ENCODE measurements at regions not wholly inside any gene's neighbourhood (a gene's known extent, or its start where the extent isn't known, plus 50 kb on each side); places are given as distances from the start of the nearest gene placed in this dataset.

DNA sequence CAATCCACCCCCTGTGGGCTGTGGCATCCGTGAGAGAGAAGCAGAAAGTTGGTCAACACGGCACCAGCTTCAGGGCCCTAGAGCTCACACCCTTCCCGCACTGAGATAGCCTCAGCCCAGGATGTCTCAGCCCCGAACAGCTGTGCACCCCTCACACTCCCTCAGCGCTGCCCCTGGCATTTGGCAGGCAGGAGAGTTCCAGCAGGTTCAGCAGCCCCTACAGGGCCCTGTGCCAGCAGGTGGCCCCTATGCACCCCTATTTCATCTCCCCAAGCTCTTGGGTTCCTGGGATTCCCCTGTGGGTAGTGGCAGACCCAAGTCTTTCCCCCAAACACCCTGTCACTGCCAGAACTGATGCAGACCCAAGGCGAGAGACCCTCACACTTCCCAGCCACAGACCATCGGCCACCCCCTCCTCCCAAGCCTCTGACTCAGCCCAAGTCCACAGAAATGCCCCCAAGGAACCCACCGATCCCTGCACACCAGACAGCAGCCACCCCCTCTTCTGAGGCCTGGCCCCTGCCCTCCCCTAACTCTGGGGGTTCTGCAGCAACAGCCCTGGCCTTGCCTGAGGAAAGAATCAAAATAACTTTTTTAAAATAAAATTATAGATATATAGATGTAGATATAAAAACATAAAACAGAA is 183.6 kb downstream of the IGLL1 start (continued):
- TF ChIP-seq, protein P1, sequence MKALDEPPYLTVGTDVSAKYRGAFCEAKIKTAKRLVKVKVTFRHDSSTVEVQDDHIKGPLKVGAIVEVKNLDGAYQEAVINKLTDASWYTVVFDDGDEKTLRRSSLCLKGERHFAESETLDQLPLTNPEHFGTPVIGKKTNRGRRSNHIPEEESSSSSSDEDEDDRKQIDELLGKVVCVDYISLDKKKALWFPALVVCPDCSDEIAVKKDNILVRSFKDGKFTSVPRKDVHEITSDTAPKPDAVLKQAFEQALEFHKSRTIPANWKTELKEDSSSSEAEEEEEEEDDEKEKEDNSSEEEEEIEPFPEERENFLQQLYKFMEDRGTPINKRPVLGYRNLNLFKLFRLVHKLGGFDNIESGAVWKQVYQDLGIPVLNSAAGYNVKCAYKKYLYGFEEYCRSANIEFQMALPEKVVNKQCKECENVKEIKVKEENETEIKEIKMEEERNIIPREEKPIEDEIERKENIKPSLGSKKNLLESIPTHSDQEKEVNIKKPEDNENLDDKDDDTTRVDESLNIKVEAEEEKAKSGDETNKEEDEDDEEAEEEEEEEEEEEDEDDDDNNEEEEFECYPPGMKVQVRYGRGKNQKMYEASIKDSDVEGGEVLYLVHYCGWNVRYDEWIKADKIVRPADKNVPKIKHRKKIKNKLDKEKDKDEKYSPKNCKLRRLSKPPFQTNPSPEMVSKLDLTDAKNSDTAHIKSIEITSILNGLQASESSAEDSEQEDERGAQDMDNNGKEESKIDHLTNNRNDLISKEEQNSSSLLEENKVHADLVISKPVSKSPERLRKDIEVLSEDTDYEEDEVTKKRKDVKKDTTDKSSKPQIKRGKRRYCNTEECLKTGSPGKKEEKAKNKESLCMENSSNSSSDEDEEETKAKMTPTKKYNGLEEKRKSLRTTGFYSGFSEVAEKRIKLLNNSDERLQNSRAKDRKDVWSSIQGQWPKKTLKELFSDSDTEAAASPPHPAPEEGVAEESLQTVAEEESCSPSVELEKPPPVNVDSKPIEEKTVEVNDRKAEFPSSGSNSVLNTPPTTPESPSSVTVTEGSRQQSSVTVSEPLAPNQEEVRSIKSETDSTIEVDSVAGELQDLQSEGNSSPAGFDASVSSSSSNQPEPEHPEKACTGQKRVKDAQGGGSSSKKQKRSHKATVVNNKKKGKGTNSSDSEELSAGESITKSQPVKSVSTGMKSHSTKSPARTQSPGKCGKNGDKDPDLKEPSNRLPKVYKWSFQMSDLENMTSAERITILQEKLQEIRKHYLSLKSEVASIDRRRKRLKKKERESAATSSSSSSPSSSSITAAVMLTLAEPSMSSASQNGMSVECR (CRISPR knock-in tag; IDR thresholded peaks at IDR 0.05), result no peak
- no peak for TF ChIP-seq RBM17 (IDR thresholded peaks at IDR 0.05; ENCODE audit: borderline replicate concordance, low read depth, low read length)

DNA sequence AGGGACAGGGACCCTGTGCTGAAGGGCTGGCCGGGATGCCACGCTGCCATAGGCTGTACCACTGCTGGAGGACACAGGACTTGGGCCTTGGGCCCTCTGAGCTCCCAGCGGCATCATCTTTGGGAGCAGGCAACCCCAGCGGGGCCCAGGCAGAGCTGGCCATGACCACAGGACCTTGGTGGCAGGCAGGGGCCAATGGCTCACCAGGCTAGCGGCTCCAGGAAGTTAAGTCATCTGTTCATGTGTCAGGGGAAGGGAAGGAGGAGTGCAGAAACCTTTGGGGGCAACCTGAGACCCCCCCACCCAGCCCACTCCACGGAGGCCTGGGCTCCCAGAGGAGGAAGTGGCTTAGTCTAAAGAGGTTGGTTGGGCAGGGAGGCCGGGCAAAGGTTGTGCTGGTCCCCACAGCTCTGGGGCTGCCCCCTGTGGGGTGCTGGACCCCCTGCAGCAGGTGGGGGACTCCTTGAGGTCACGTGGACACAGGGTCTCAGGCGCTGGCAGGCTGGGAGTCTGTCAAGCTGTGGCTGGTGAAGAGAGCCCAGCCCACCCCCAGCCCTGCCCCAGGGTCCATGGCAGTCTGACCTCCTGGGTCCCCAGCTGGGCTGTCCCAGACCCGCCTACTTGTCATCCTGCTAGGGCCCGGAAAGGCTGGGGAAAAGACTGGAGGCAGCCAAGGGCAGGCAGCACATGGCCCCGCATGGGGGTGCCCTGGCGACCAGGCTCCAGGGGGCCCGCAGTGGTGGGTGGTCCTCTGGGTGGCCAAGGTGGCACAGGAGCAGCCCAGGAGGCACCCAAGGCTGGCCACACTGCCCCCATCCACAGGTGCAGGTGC is 184.3 kb downstream of the IGLL1 start:
- Histone ChIP-seq H4K20me1 (replicated peaks; ENCODE audit: control insufficient read depth, insufficient read depth, low read length) (no peaks in the 10 kb centered on the region), H3K79me2 (ENCODE audit: control insufficient read depth, insufficient read depth, low read length) (no peaks in the 10 kb centered on the region), H3K4me2 (ENCODE audit: insufficient read depth, low read length) (no peak overlapping the region), H3K9ac (ENCODE audit: insufficient read depth in 1 of 2, low read depth in 2 of 2, low read length in 2 of 2) (no peak overlapping the region), H3K27ac (ENCODE audit: extremely low read depth, low read depth, low read length) (no peak overlapping the region), H2AFZ (ENCODE audit: low read depth, low read length) (no peak overlapping the region), H3K9me3 (replicated peaks; ENCODE audit: control insufficient read depth, insufficient read depth, low read depth, low read length) (no peaks in the 10 kb centered on the region), H3K27me3 (ENCODE audit: control insufficient read depth in 2 of 2, insufficient read depth in 2 of 2, low read length in 2 of 2) (no peaks in the 10 kb centered on the region), H3K36me3 (ENCODE audit: control insufficient read depth, insufficient read depth, low read length) (no peaks in the 10 kb centered on the region), H3K9me1 (ENCODE audit: control insufficient read depth, insufficient read depth, low read length) (no peaks in the 10 kb centered on the region), H3K4me3 (no peak overlapping the region), H3K4me1 (replicated peaks in 1 of 2; ENCODE audit: control insufficient read depth in 2 of 2, insufficient read depth in 2 of 2, low read length in 2 of 2) (peaks cover 0 to 9% of the 10 kb centered on the region in 2 experiments; a peak in 1 of 5 replicates)
- in situ Hi-C loops (cut with MboI) (loop anchor here (5.0 to 25.0 kb wide), 2 partner anchors 73 to 433 kb away; no protein-coding TSS in a partner anchor), intact Hi-C loops (cut with micrococcal nuclease) (no loop called here)
- BruUV-seq (replicated peaks), result no TSS peak
- no peak for FAIRE-seq
- no peak for DNase-seq (ENCODE audit: extremely low read depth in 1 of 4, low spot score in 3 of 4)
- POLR2A ChIA-PET, result no interaction called here
- CTCF ChIA-PET (ENCODE audit: low intra/inter-chr PET ratio), result no interaction called here
- ATAC-seq, result no peak
- WGBS (ENCODE audit: insufficient coverage, low coverage, missing lambda C conversion rate), result 11% methylated on average over 10 of the region's 14 CpGs
- TF ChIP-seq, protein P2, sequence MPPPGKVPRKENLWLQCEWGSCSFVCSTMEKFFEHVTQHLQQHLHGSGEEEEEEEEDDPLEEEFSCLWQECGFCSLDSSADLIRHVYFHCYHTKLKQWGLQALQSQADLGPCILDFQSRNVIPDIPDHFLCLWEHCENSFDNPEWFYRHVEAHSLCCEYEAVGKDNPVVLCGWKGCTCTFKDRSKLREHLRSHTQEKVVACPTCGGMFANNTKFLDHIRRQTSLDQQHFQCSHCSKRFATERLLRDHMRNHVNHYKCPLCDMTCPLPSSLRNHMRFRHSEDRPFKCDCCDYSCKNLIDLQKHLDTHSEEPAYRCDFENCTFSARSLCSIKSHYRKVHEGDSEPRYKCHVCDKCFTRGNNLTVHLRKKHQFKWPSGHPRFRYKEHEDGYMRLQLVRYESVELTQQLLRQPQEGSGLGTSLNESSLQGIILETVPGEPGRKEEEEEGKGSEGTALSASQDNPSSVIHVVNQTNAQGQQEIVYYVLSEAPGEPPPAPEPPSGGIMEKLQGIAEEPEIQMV (tag; conservative IDR thresholded peaks at IDR 0.05; ENCODE audit: low read depth), result no peak

Data from K562 (cell line).